GM23338 (cell line): ENCODE measurements at regions not wholly inside any gene's neighbourhood (a gene's known extent, or its start where the extent isn't known, plus 50 kb on each side); places are given as distances from the start of the nearest gene placed in this dataset.

Experiments
- CTCF ChIP-seq, 2 experiments: fragments of 200-600 bp in 1 of 2; sonication (generic) in 1 of 2; conservative IDR thresholded peaks; 2 replicates each; pipeline versions ENCODE4 v1.5.1 to v1.6.1; 2016 to 2017; ENCODE audit warnings: antibody characterized with exemption in 2 of 2, low read depth in 2 of 2, mild to moderate bottlenecking in 2 of 2, moderate library complexity in 1 of 2
- EZH2 ChIP-seq: fragments of 200-600 bp; sonication (generic); IDR thresholded peaks from one replicate; pipeline ENCODE4 v1.8.0; 2017; ENCODE audit warnings: antibody characterized with exemption, mild to moderate bottlenecking, low read depth; ENCODE audit not compliant: unreplicated experiment
- EZH2phosphoT487 ChIP-seq: fragments of 200-600 bp; sonication (generic); IDR thresholded peaks from one replicate; pipeline ENCODE4 v1.8.1; 2018; ENCODE audit warnings: antibody characterized with exemption; ENCODE audit not compliant: unreplicated experiment
- JUNB ChIP-seq: IDR thresholded peaks from one replicate; pipeline ENCODE4 v1.6.1; 2016; ENCODE audit warnings: antibody characterized with exemption; ENCODE audit not compliant: unreplicated experiment
- POLR2AphosphoS5 ChIP-seq: IDR thresholded peaks from 2 replicates; pipeline ENCODE4 v1.6.1; 2016; ENCODE audit warnings: antibody characterized with exemption, low read depth
- REST ChIP-seq: IDR thresholded peaks from one replicate; pipeline ENCODE4 v1.6.1; 2018; ENCODE audit warnings: antibody characterized with exemption; ENCODE audit not compliant: unreplicated experiment

DNA sequence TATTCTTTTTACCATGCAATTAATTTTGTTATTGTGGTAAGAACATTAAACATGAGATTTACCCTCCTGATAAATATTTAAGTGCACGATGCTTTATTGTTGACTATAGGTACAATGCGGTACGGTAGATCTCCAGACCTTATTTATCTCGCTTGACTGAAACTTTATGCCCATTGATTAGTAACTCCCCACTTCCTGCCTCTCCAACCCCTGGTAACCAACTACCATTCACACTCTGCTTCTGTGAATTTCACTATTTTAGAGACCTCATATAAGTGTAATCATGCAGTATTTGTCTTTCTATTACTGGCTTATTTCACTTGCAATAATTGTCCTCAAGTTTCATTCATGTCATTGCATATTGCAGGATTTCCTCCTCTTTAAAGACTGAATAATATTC is 195.7 kb upstream of the ID2 start:
- no peak for TF ChIP-seq CTCF (conservative IDR thresholded peaks at IDR 0.05; ENCODE audit: low read depth in 2 of 2)
- TF ChIP-seq EZH2phosphoT487, result no peak
- TF ChIP-seq EZH2, result no peak
- no peak for TF ChIP-seq JUNB
- no peak for TF ChIP-seq POLR2AphosphoS5
- TF ChIP-seq REST, result no peak
